Fibroblast of lung (primary cell): ENCODE measurements at regions not wholly inside any gene's neighbourhood (a gene's known extent, or its start where the extent isn't known, plus 50 kb on each side); places are given as distances from the start of the nearest gene placed in this dataset.

Source experiments
- EZH2 ChIP-seq: IDR thresholded peaks from 2 replicates; pipeline ENCODE4 v1.5.1; 2012; ENCODE audit warnings: low read length, control low read depth, mild to moderate bottlenecking; ENCODE audit errors: missing control alignments
- TF ChIP-seq, protein P1 (sequence below), 2 donors: IDR thresholded peaks in 1 of 2; conservative IDR thresholded peaks in 1 of 2; 1 replicate in 1 of 2; 2 replicates in 1 of 2; pipeline ENCODE4 v1.5.1; 2011 to 2012; ENCODE audit warnings: low read length in 2 of 2, control low read depth in 1 of 2, inconsistent platforms in 1 of 2, low read depth in 1 of 2, mild to moderate bottlenecking in 1 of 2

DNA sequence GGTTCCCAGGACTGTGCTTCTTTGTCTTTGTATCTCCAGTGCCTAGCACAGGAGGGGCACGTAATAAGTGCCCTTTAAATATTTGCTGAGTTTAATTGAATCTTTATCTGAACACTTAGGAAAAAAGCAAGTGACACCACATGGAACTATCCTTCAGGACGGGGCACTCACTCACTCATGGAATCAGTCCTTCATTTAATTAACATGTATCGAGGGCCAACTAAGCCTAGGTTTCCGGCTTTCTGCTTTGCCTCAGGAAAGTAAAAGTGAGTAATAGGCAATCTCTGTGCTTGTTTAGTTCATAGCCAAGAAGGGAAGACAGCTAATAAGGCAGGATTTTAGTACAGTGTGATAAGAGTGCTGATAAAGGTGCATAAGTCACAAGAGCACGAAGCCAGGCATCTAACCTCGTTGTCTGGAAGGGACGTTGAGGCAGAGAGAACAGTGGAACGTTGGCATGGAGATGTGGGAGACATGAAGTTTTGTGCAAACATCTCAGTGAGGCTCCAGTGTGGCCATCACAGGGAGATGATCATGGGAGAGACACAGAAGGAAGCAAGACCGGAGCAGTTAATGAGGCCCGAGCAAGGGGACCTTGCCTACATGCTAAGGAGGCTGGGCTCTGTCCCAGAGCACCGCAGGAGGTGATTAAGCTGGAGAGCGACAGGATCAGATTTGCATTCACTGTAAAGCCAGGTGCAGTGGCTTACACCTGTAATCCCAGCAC lies 54.1 kb upstream of the TRIM67 start:
- TF ChIP-seq, protein P1, sequence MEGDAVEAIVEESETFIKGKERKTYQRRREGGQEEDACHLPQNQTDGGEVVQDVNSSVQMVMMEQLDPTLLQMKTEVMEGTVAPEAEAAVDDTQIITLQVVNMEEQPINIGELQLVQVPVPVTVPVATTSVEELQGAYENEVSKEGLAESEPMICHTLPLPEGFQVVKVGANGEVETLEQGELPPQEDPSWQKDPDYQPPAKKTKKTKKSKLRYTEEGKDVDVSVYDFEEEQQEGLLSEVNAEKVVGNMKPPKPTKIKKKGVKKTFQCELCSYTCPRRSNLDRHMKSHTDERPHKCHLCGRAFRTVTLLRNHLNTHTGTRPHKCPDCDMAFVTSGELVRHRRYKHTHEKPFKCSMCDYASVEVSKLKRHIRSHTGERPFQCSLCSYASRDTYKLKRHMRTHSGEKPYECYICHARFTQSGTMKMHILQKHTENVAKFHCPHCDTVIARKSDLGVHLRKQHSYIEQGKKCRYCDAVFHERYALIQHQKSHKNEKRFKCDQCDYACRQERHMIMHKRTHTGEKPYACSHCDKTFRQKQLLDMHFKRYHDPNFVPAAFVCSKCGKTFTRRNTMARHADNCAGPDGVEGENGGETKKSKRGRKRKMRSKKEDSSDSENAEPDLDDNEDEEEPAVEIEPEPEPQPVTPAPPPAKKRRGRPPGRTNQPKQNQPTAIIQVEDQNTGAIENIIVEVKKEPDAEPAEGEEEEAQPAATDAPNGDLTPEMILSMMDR (conservative IDR thresholded peaks at IDR 0.05 in 1 of 2, IDR thresholded peaks at IDR 0.05 in 1 of 2; ENCODE audit: low read depth in 1 of 2, low read length in 2 of 2), result no peak
- no peak for TF ChIP-seq EZH2
